Stimulated activated CD4-positive, alpha-beta T cell treated with anti-CD3 and anti-CD28 coated beads, Interleukin-2, amount 100 ng/mL, for 48 hours (primary cell): ENCODE measurements at regions not wholly inside any gene's neighbourhood (a gene's known extent, or its start where the extent isn't known, plus 50 kb on each side); places are given as distances from the start of the nearest gene placed in this dataset.
A peak's percentile ranks its signal among the peaks of the same experiment; 100 is the strongest.

ENCODE experiments used
- DNase-seq, 2 donors: peaks; one replicate each; pipeline ENCODE4 v3.0.0-alpha.2; 2020

- DNase-seq: no peak
These were observed 605.2 kb downstream of the CCDC171 start for GRCh38 chr9:16158093-16158492.

DNA sequence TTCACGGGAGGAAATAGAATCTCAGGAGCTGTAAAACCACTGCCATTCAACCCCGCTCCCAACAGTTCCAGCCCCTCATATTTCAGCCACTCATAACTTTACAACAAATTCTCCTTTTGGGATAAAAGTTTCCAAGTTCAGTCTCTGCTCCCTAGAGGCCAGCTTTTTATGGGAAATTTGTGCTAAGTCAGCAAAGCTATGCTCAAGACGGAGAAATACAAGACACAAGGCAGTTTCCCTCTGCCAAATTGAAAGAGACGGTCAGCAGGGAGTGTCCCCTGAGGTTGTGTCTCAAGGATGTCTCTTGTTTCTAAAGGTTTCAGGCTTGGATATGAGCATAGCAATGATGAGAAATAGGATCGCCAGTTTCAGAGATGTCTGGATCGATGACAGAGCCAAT is 608.6 kb downstream of the CCDC171 start:
- no peak for DNase-seq

DNA sequence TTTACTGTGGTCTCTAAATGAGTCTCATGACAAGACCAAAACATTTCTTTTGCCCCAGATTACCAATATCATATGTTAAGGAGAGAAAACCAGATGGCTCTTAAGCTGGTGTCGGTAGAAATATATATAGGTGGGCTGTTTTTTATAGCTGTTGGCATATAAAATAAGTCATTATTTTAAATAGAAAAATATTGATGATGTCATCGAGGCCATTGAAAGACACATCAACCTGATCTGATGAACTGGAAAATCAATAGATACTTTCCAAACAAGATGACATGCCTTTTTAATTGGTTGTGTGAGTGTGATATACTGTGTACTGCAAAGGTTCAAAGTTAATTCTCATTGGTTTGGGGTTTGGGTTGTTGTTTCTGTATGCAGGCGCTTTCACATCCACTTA is 617.3 kb downstream of the CCDC171 start:
- no peak for DNase-seq

- no peak for DNase-seq
These were observed 619.1 kb downstream of the CCDC171 start for GRCh38 chr9:16171911-16172310.

DNA sequence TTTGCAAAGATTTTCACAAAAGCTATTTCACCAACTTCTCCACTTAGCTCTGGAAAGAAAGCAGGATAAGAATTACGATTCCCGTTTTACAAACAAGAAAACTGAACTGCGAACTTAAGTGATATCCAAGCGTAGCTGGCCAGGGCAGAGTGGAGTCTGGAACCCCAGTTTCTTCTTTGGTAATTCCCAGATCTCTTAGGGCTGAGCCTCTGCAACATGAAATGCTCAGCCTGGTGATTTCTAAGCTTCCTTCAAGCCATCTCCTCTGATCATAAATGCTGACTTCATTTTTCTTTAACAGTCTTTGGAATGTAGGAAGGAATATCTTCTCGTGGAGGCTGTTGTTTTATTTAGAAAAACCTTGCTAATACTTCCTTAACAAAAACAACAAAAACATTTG is 620.0 kb downstream of the CCDC171 start:
- DNase-seq: no peak

DNA sequence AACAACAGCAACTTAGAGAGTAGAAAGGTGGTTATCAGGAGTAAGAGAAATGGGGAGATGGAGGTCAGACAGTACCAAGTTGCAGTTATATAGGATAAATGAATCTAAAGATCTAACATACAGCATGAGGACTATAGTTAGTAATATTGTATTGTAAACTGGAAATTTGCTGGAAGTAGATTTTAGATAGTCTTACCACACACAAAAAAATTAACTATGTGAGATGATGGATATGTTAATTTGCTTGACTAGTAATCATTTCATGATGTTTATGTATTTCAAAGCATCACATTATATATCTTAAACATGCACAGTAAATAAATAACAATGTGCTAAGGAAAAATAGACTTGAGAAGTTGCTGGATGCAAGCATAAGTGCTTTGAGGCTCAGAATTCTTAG is 622.1 kb downstream of the CCDC171 start:
- DNase-seq: no peak

GRCh38 chr9:16175461-16175860 is 622.6 kb downstream of the CCDC171 start:
- DNase-seq: no peak

DNA sequence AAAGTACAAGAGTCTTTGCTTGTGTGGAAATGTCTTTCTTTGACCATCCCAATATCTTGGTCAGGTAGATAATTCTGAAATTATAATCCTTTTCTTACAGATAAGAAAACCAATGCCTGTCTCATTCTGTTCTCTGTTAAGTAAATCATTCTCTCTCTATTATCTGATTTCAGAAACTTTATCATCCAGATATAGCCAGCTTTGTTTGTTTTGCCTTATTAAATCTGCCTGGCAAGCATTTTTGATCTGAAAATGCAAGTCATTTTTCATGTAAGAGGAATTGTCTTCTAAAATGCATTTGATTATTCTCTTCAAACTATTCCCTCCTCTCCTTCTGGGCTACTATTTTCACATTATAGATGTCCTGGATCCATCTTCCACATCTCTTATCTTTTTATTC is 625.5 kb downstream of the CCDC171 start:
- no peak for DNase-seq

GRCh38 chr9:16179566-16179965 is 626.7 kb downstream of the CCDC171 start:
- DNase-seq: no peak

DNA sequence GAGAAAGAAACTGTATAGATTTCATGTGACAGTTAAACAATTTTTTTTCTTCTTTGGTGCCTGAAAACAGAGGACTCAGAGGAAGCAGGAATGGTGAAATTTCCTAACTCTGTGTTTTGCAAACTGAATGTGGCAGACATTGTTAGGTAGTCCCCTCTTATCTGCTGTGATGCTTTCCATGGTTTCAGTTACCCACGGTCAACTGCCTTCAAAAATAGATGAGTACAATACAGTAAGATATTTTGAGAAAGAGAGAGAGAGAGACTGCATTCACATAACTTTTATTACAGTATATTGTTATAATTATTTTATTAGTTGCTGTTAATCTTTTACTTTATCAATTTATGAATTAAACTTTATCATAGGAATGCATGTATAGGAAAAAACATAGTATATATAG is 627.2 kb downstream of the CCDC171 start:
- DNase-seq: no peak

- DNase-seq: no peak
These were observed 627.7 kb downstream of the CCDC171 start for GRCh38 chr9:16180546-16180945.

- no peak for DNase-seq
These were observed 628.7 kb downstream of the CCDC171 start for GRCh38 chr9:16181539-16181938.

DNA sequence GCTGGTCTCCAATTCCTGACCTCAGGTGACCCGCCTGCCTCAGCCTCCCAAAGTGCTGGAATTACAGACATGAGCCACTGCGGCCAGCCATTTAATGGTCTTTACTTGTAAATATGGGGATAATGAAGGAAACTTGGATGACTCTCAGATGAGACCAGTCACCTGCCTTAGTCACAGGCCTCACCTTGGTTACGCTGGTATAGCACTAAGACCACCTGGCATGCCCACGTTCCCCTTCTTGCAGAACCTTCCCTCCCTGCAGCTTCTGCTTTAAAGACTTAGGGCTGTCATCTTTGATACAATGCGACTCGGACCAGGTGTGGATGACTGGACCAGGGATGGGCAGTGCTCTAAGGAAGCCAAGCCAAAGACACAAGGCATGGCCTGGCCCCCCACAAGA is 629.9 kb downstream of the CCDC171 start:
- DNase-seq: no peak

GRCh38 chr9:16184964-16185646 is 632.3 kb downstream of the CCDC171 start:
- DNase-seq: no peak

GRCh38 chr9:16191191-16191590 is 638.3 kb downstream of the CCDC171 start:
- no peak for DNase-seq

GRCh38 chr9:16191691-16192402 is 639.0 kb downstream of the CCDC171 start:
- peak; percentile 7 to 24 for DNase-seq

GRCh38 chr9:16192403-16193017 is 639.7 kb downstream of the CCDC171 start:
- no peak for DNase-seq

GRCh38 chr9:16193066-16193465 is 640.2 kb downstream of the CCDC171 start:
- DNase-seq: no peak

- DNase-seq: no peak
These were observed 643.4 kb downstream of the CCDC171 start for GRCh38 chr9:16196206-16196605.

GRCh38 chr9:16197578-16198370 is 644.9 kb downstream of the CCDC171 start:
- no peak for DNase-seq

- DNase-seq: no peak
These were observed 646.2 kb downstream of the CCDC171 start for GRCh38 chr9:16198996-16199395.

GRCh38 chr9:16202221-16202620 is 649.4 kb downstream of the CCDC171 start:
- DNase-seq: no peak
